OCI-LY7 (cell line): ENCODE measurements at regions not wholly inside any gene's neighbourhood (a gene's known extent, or its start where the extent isn't known, plus 50 kb on each side); places are given as distances from the start of the nearest gene placed in this dataset.

Source experiments
- BruUV-seq: library from RNA; stranded (reverse); fragments of 400-500 nt; replicated peaks from 2 replicates; lab custom pipeline; 2021; lab: Mats Ljungman, UMichigan
- CTCF ChIA-PET: fragments of 300-600 bp; sonication (Branson Sonifier 250); formaldehyde crosslinking; loops from one replicate; lab custom pipeline; 2022; ENCODE audit warnings: antibody characterized with exemption; ENCODE audit not compliant: unreplicated experiment; lab: Charles Lee
- POLR2A ChIA-PET: fragments of 300-600 bp; sonication (Branson Sonifier 250); formaldehyde crosslinking; loops from one replicate; lab custom pipeline; 2022; ENCODE audit warnings: antibody characterized with exemption; lab: Charles Lee
- DNase-seq: peaks from one replicate; pipeline ENCODE4 v3.0.0-alpha.2; 2015; ENCODE audit warnings: low spot score
- H2AFZ ChIP-seq: fragments of 200-600 bp; sonication (generic), shearing (Covaris generic); 2 replicates; pipeline ENCODE4 v1.6.1; 2014; ENCODE audit warnings: mild to moderate bottlenecking, antibody characterized with exemption, low read length, moderate library complexity
- H3K27ac ChIP-seq: fragments of 200-600 bp; sonication (generic); 2 replicates; pipeline ENCODE4 v1.5.1; 2014; ENCODE audit warnings: mixed run types, low read depth, mild to moderate bottlenecking, moderate library complexity, low read length, inconsistent platforms; ENCODE audit not compliant: poor library complexity, severe bottlenecking
- H3K36me3 ChIP-seq: fragments of 200-600 bp; sonication (generic); 2 replicates; pipeline ENCODE4 v1.6.1; 2014; ENCODE audit warnings: mild to moderate bottlenecking, antibody characterized with exemption, low read length, moderate library complexity, mixed read lengths; ENCODE audit not compliant: insufficient read depth
- H3K4me1 ChIP-seq: fragments of 200-600 bp; sonication (generic); 2 replicates; pipeline ENCODE4 v1.5.1; 2014; ENCODE audit warnings: mild to moderate bottlenecking, low read length; ENCODE audit not compliant: insufficient read depth, poor library complexity, severe bottlenecking
- H3K4me2 ChIP-seq: fragments of 200-600 bp; sonication (generic); 2 replicates; pipeline ENCODE4 v1.6.1; 2014; ENCODE audit warnings: mild to moderate bottlenecking, low read length
- H3K4me3 ChIP-seq: fragments of 200-600 bp; sonication (generic); 2 replicates; pipeline ENCODE4 v1.5.1; 2014; ENCODE audit warnings: mild to moderate bottlenecking, low read depth, low read length; ENCODE audit not compliant: poor library complexity, severe bottlenecking
- H3K79me2 ChIP-seq: fragments of 200-600 bp; sonication (generic); 2 replicates; pipeline ENCODE4 v1.6.1; 2016; ENCODE audit warnings: low read depth, mild to moderate bottlenecking, low read length, moderate library complexity, mixed read lengths; ENCODE audit not compliant: insufficient read depth
- H3K9me2 ChIP-seq: fragments of 200-600 bp; sonication (generic); 2 replicates; pipeline ENCODE4 v1.6.1; 2016; ENCODE audit warnings: mild to moderate bottlenecking, low read length, mixed read lengths; ENCODE audit not compliant: insufficient read depth
- H3K9me3 ChIP-seq: fragments of 200-600 bp; sonication (generic); 2 replicates; pipeline ENCODE4 v1.6.1; 2014; ENCODE audit warnings: mild to moderate bottlenecking, mixed run types, low read length, mixed read lengths
- H4K20me1 ChIP-seq: fragments of 200-600 bp; sonication (generic); 2 replicates; pipeline ENCODE4 v1.6.1; 2014; ENCODE audit warnings: mild to moderate bottlenecking, antibody characterized with exemption, low read length, moderate library complexity, mixed read lengths; ENCODE audit not compliant: insufficient read depth
- CTCF ChIP-seq: fragments of 200-600 bp; sonication (generic); conservative IDR thresholded peaks from 2 replicates; pipeline ENCODE4 v1.5.1; 2014; ENCODE audit warnings: mild to moderate bottlenecking, antibody characterized with exemption, low read length, moderate library complexity, mixed read lengths
- EZH2phosphoT487 ChIP-seq: fragments of 200-600 bp; sonication (generic); IDR thresholded peaks from 2 replicates; pipeline ENCODE4 v1.6.1; 2018; ENCODE audit warnings: low read depth, borderline replicate concordance, mild to moderate bottlenecking, mixed run types, antibody characterized with exemption, low read length, moderate library complexity, mixed read lengths
- intact Hi-C: fragments of 100-400 bp; cut with micrococcal nuclease; formaldehyde crosslinking; loops from one replicate; pipeline ENCODE4 v1.10.0; 2022; ENCODE audit not compliant: unreplicated experiment

- CTCF ChIA-PET: no interaction called here
- intact Hi-C loops: no loop called here
- no peak overlapping the region for H3K4me2 ChIP-seq
Observed at GRCh38 chr2:84088656-84089055, 370.4 kb downstream of the SUCLG1 start.

GRCh38 chr2:84085562-84085961 is 373.5 kb downstream of the SUCLG1 start:
- no TSS peak for BruUV-seq
- TF ChIP-seq CTCF (no peak), EZH2phosphoT487 (no peak)
- DNase-seq: no peak
- H4K20me1 ChIP-seq: no peaks in the 10 kb centered on the region
- no peak overlapping the region for H3K4me3 ChIP-seq
- H3K36me3 ChIP-seq: no peaks in the 10 kb centered on the region
- no peaks in the 10 kb centered on the region for H3K9me3 ChIP-seq
- no peak overlapping the region for H3K27ac ChIP-seq
- H3K4me2 ChIP-seq: no peak overlapping the region
- no peaks in the 10 kb centered on the region for H3K79me2 ChIP-seq
- intact Hi-C loops: no loop called here
- POLR2A ChIA-PET: interaction anchor here (0.6 kb wide), 1 partner anchor 517 kb away, joined by 6 read pairs; no protein-coding TSS in a partner anchor
- no peaks in the 10 kb centered on the region for H3K9me2 ChIP-seq
- CTCF ChIA-PET: no interaction called here
- no peaks in the 10 kb centered on the region for H3K4me1 ChIP-seq
- H2AFZ ChIP-seq: no peak overlapping the region

More at GRCh38 chr2:84088656-84089055, 370.4 kb downstream of the SUCLG1 start:
- Histone ChIP-seq H3K4me3 (no peak overlapping the region), H3K27ac (no peak overlapping the region), H3K9me2 (no peaks in the 10 kb centered on the region), H3K79me2 (no peaks in the 10 kb centered on the region), H3K9me3 (no peaks in the 10 kb centered on the region), H3K36me3 (no peaks in the 10 kb centered on the region), H3K4me1 (no peaks in the 10 kb centered on the region), H4K20me1 (no peaks in the 10 kb centered on the region), H2AFZ (no peak overlapping the region)
- DNase-seq: no peak
- TF ChIP-seq EZH2phosphoT487 (no peak), CTCF (no peak)
- POLR2A ChIA-PET: no interaction called here
- BruUV-seq: no TSS peak

GRCh38 chr2:84084856-84085255 is 374.2 kb downstream of the SUCLG1 start:
- BruUV-seq: no TSS peak
- no peaks in the 10 kb centered on the region for H3K79me2 ChIP-seq
- H3K36me3 ChIP-seq: no peaks in the 10 kb centered on the region
- CTCF ChIA-PET: no interaction called here
- H3K9me2 ChIP-seq: no peaks in the 10 kb centered on the region
- intact Hi-C loops: no loop called here
- H3K4me2 ChIP-seq: no peak overlapping the region
- no peaks in the 10 kb centered on the region for H3K4me1 ChIP-seq
- H4K20me1 ChIP-seq: no peaks in the 10 kb centered on the region
- DNase-seq: no peak
- no peaks in the 10 kb centered on the region for H3K9me3 ChIP-seq
- H2AFZ ChIP-seq: no peak overlapping the region
- no peak overlapping the region for H3K27ac ChIP-seq
- no peak overlapping the region for H3K4me3 ChIP-seq
- POLR2A ChIA-PET: interaction anchor here (1.0 kb wide), 1 partner anchor 10 kb away, joined by 8 read pairs; no protein-coding TSS in a partner anchor
- TF ChIP-seq EZH2phosphoT487 (no peak), CTCF (no peak)
